Panc1 (cell line): ENCODE measurements at regions not wholly inside any gene's neighbourhood (a gene's known extent, or its start where the extent isn't known, plus 50 kb on each side); places are given as distances from the start of the nearest gene placed in this dataset.

Experiments
- ATAC-seq: fragments of 200-7000 bp; cut with Tn5 transposase; 2 replicates; pipeline ENCODE4 v1.9.1; 2020; ENCODE audit warnings: mild to moderate bottlenecking, moderate library complexity
- BruUV-seq: library from RNA; stranded (reverse); fragments of 400-500 nt; replicated peaks from 2 replicates; lab custom pipeline; 2021; lab: Mats Ljungman, UMichigan
- CTCF ChIA-PET: fragments of 300-600 bp; sonication (Branson Sonifier 250); formaldehyde crosslinking; loops from one replicate; lab custom pipeline; 2022; ENCODE audit warnings: antibody characterized with exemption; lab: Charles Lee
- POLR2A ChIA-PET: fragments of 300-600 bp; sonication (Branson Sonifier 250); formaldehyde crosslinking; loops from one replicate; lab custom pipeline; 2022; ENCODE audit warnings: antibody characterized with exemption; lab: Charles Lee
- DNase-seq: peaks from one replicate; pipeline ENCODE4 v3.0.0-alpha.2; 2010; ENCODE audit warnings: low read depth, low spot score
- H3K27ac ChIP-seq: 2 replicates; pipeline ENCODE4 v1.5.1; 2011; ENCODE audit warnings: mild to moderate bottlenecking, low read length, inconsistent platforms
- H3K27me3 ChIP-seq: fragments of 200-500 bp; sonication (Bioruptor generic); 2 replicates; pipeline ENCODE4 v1.6.0; 2014; ENCODE audit warnings: low read length, inconsistent platforms; ENCODE audit not compliant: control insufficient read depth, insufficient read depth
- H3K36me3 ChIP-seq: fragments of 200-500 bp; sonication (Bioruptor generic); 2 replicates; pipeline ENCODE4 v1.5.1; 2014; ENCODE audit warnings: inconsistent platforms, mild to moderate bottlenecking, low read length, moderate library complexity; ENCODE audit not compliant: control insufficient read depth, insufficient read depth
- H3K4me1 ChIP-seq: 2 replicates; pipeline ENCODE4 v1.5.1; 2011; ENCODE audit warnings: inconsistent platforms, mild to moderate bottlenecking, low read length, moderate library complexity; ENCODE audit not compliant: control insufficient read depth, insufficient read depth
- H3K4me3 ChIP-seq, 2 experiments: 2 replicates each; pipeline ENCODE4 v1.5.1; 2011 to 2012; ENCODE audit warnings: low read depth in 2 of 2, low read length in 2 of 2, mild to moderate bottlenecking in 2 of 2, inconsistent platforms in 1 of 2, moderate library complexity in 1 of 2
- H3K9me3 ChIP-seq: fragments of 200-500 bp; sonication (Bioruptor generic); 2 replicates; pipeline ENCODE4 v1.5.1; 2014; ENCODE audit warnings: low read depth, mild to moderate bottlenecking, inconsistent platforms, low read length, moderate library complexity; ENCODE audit not compliant: control insufficient read depth, insufficient read depth
- POLR2AphosphoS5 ChIP-seq: IDR thresholded peaks from 2 replicates; pipeline ENCODE4 v1.6.1; 2012; ENCODE audit warnings: mild to moderate bottlenecking, low read depth, low read length, moderate library complexity
- SIN3A ChIP-seq: IDR thresholded peaks from 2 replicates; pipeline ENCODE4 v1.6.1; 2012; ENCODE audit warnings: low read depth, mild to moderate bottlenecking, low read length, moderate library complexity, borderline replicate concordance; ENCODE audit not compliant: insufficient read depth
- TCF7L2 ChIP-seq: IDR thresholded peaks from 2 replicates; pipeline ENCODE4 v1.6.1; 2011; ENCODE audit warnings: mild to moderate bottlenecking, low read depth, low read length, inconsistent platforms
- in situ Hi-C: cut with HindIII; loops from 2 replicates; pipeline ENCODE4 v1.10.0; 2016; ENCODE audit warnings: low sequenced_read_pairs, low pct_unique_long_range_greater_than_20kb
- intact Hi-C: fragments of 100-400 bp; cut with micrococcal nuclease; formaldehyde crosslinking; loops from one replicate; pipeline ENCODE4 v1.10.0; 2022; ENCODE audit not compliant: unreplicated experiment
- TF ChIP-seq, protein P1 (sequence below): fragments of 450-650 bp; IDR thresholded peaks from 2 replicates; pipeline ENCODE4 v1.5.1; 2017; ENCODE audit warnings: mild to moderate bottlenecking
- TF ChIP-seq, protein P2 (sequence below), 2 experiments: IDR thresholded peaks; 2 replicates each; pipeline ENCODE4 v1.6.1; 2011 to 2012; ENCODE audit warnings: low read depth in 2 of 2, control low read depth in 1 of 2, low read length in 1 of 2, mild to moderate bottlenecking in 1 of 2, moderate library complexity in 1 of 2; ENCODE audit not compliant: insufficient read depth in 1 of 2

DNA sequence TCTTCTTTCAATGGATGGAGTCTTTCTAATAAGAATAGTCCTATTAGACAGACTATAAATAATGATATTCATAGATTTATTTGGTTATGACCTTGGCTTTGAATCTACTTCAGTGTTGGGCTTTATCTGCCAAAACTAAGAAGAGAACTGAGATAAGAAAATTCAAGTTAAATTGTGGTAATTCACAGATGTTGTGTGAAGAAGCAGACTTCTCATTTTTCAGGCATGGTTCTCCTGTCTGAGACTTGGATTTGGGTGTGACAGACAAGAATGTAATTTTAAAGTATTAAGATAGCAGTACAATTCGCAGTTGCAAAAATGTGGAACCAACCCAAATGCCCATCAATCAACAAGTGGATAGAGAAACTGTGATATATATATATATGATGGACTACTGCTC, 124.7 kb downstream of the QPCT start:
- CTCF ChIA-PET, result no interaction called here
- TF ChIP-seq, protein P1, sequence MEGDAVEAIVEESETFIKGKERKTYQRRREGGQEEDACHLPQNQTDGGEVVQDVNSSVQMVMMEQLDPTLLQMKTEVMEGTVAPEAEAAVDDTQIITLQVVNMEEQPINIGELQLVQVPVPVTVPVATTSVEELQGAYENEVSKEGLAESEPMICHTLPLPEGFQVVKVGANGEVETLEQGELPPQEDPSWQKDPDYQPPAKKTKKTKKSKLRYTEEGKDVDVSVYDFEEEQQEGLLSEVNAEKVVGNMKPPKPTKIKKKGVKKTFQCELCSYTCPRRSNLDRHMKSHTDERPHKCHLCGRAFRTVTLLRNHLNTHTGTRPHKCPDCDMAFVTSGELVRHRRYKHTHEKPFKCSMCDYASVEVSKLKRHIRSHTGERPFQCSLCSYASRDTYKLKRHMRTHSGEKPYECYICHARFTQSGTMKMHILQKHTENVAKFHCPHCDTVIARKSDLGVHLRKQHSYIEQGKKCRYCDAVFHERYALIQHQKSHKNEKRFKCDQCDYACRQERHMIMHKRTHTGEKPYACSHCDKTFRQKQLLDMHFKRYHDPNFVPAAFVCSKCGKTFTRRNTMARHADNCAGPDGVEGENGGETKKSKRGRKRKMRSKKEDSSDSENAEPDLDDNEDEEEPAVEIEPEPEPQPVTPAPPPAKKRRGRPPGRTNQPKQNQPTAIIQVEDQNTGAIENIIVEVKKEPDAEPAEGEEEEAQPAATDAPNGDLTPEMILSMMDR, result no peak
- no peak for TF ChIP-seq SIN3A
- TF ChIP-seq POLR2AphosphoS5, result no peak
- TF ChIP-seq, protein P2, sequence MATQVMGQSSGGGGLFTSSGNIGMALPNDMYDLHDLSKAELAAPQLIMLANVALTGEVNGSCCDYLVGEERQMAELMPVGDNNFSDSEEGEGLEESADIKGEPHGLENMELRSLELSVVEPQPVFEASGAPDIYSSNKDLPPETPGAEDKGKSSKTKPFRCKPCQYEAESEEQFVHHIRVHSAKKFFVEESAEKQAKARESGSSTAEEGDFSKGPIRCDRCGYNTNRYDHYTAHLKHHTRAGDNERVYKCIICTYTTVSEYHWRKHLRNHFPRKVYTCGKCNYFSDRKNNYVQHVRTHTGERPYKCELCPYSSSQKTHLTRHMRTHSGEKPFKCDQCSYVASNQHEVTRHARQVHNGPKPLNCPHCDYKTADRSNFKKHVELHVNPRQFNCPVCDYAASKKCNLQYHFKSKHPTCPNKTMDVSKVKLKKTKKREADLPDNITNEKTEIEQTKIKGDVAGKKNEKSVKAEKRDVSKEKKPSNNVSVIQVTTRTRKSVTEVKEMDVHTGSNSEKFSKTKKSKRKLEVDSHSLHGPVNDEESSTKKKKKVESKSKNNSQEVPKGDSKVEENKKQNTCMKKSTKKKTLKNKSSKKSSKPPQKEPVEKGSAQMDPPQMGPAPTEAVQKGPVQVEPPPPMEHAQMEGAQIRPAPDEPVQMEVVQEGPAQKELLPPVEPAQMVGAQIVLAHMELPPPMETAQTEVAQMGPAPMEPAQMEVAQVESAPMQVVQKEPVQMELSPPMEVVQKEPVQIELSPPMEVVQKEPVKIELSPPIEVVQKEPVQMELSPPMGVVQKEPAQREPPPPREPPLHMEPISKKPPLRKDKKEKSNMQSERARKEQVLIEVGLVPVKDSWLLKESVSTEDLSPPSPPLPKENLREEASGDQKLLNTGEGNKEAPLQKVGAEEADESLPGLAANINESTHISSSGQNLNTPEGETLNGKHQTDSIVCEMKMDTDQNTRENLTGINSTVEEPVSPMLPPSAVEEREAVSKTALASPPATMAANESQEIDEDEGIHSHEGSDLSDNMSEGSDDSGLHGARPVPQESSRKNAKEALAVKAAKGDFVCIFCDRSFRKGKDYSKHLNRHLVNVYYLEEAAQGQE (IDR thresholded peaks at IDR 0.05; ENCODE audit: insufficient read depth in 1 of 2, low read depth in 2 of 2, low read length in 1 of 2), result no peak
- no peak for TF ChIP-seq TCF7L2

DNA sequence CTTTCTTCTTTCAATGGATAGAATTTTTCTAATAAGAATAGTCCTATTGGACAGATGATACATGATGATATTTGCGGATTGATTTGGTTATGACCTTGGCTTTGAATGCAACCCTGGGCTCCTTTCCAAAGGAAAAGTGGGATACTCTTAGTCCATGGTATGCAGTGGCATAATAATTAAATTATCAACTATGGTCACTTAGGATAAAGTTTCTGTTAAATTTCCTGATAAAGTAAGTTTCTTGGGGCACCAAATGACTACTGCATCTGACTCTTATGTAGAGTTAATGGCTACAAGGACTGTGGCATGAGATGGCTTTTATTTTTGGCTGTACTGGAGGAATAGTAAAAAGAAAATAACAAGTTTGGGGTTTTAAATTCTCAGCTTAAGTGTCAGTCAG, 126.7 kb downstream of the QPCT start:
- no TSS peak for BruUV-seq
- H3K27ac ChIP-seq, result no peak overlapping the region

More for the DNA sequence above, 124.7 kb downstream of the QPCT start:
- Histone ChIP-seq H3K4me3 (no peak overlapping the region), H3K27me3 (peaks cover 14% of the 10 kb centered on the region), H3K9me3 (no peaks in the 10 kb centered on the region), H3K27ac (no peak overlapping the region), H3K4me1 (no peaks in the 10 kb centered on the region), H3K36me3 (no peaks in the 10 kb centered on the region)
- DNase-seq (no peak), ATAC-seq (no peak)
- no TSS peak for BruUV-seq
- POLR2A ChIA-PET, result no interaction called here
- intact Hi-C loops, result no loop called here
- in situ Hi-C loops, result no loop called here

DNA sequence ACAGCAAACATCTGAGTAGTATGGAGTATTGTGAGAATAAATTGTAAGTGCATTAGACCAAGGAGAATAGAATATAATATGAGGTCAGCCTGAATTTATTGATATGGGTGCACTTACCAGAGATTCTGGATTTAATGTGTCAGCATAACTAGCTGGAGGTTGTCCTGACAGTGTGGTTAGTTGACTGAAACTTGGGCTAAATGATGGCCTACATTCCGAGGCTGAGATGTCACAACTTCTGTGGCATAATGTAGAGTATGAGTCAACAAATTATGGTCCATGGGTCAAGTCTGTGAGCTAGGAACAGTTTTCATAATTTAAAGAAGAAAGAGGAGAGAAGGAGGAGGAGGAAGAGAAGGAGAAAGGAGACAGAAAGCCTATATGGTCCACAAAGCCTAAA, 127.6 kb downstream of the QPCT start:
- POLR2A ChIA-PET, result no interaction called here
- intact Hi-C loops (no loop called here), in situ Hi-C loops (no loop called here)
- CTCF ChIA-PET, result no interaction called here
- Histone ChIP-seq H3K36me3 (no peaks in the 10 kb centered on the region), H3K27ac (no peak overlapping the region), H3K4me1 (no peaks in the 10 kb centered on the region), H3K27me3 (peaks cover 2% of the 10 kb centered on the region), H3K9me3 (no peaks in the 10 kb centered on the region), H3K4me3 (no peak overlapping the region)
- DNase-seq (no peak), ATAC-seq (no peak)
- TF ChIP-seq SIN3A (no peak), TCF7L2 (no peak), POLR2AphosphoS5 (no peak)
- TF ChIP-seq, protein P2 (IDR thresholded peaks at IDR 0.05; ENCODE audit: insufficient read depth in 1 of 2, low read depth in 2 of 2, low read length in 1 of 2), result no peak
- TF ChIP-seq, protein P1, result no peak
- no TSS peak for BruUV-seq

More for the DNA sequence above, 126.7 kb downstream of the QPCT start:
- Histone ChIP-seq H3K4me3 (no peak overlapping the region), H3K4me1 (no peaks in the 10 kb centered on the region), H3K9me3 (no peaks in the 10 kb centered on the region), H3K27me3 (peaks cover 6% of the 10 kb centered on the region), H3K36me3 (no peaks in the 10 kb centered on the region)
- intact Hi-C loops (no loop called here), in situ Hi-C loops (no loop called here)
- no peak for DNase-seq
- ChIA-PET CTCF (no interaction called here), POLR2A (no interaction called here)
- TF ChIP-seq POLR2AphosphoS5, result no peak
- no peak for ATAC-seq
